IMR-90 (cell line): ENCODE measurements at regions not wholly inside any gene's neighbourhood (a gene's known extent, or its start where the extent isn't known, plus 50 kb on each side); places are given as distances from the start of the nearest gene placed in this dataset.

Experiments used
- BHLHE40 ChIP-seq: fragments of 150-350 bp; IDR thresholded peaks from 2 replicates; pipeline ENCODE4 v1.6.1; 2016; ENCODE audit warnings: mild to moderate bottlenecking, low read depth, low read length
- CEBPB ChIP-seq: IDR thresholded peaks from 2 replicates; pipeline ENCODE4 v1.6.1; 2012; ENCODE audit warnings: low read depth, low read length, improper control_type of control experiment
- CHD1 ChIP-seq: IDR thresholded peaks from 2 replicates; pipeline ENCODE4 v1.6.1; 2012; ENCODE audit warnings: low read depth, low read length, improper control_type of control experiment
- FOS ChIP-seq: fragments of 150-350 bp; IDR thresholded peaks from 2 replicates; pipeline ENCODE4 v1.6.1; 2016; ENCODE audit warnings: low read depth, low read length
- MXI1 ChIP-seq: IDR thresholded peaks from 2 replicates; pipeline ENCODE4 v1.6.1; 2012; ENCODE audit warnings: low read depth, mild to moderate bottlenecking, low read length, moderate library complexity, borderline replicate concordance
- POLR2A ChIP-seq: IDR thresholded peaks from 2 replicates; pipeline ENCODE4 v1.6.1; 2012; ENCODE audit warnings: mild to moderate bottlenecking, low read depth, low read length
- RAD21 ChIP-seq: IDR thresholded peaks from 2 replicates; pipeline ENCODE4 v1.6.1; 2012; ENCODE audit warnings: low read length, improper control_type of control experiment
- RCOR1 ChIP-seq: IDR thresholded peaks from 2 replicates; pipeline ENCODE4 v1.6.1; 2012; ENCODE audit warnings: mild to moderate bottlenecking, low read length, improper control_type of control experiment; ENCODE audit not compliant: insufficient replicate concordance
- RFX5 ChIP-seq: IDR thresholded peaks from 2 replicates; pipeline ENCODE4 v1.8.0; 2012; ENCODE audit warnings: low read depth, mild to moderate bottlenecking, low read length, moderate library complexity
- SMC3 ChIP-seq: fragments of 150-350 bp; IDR thresholded peaks from 2 replicates; pipeline ENCODE4 v1.6.1; 2016; ENCODE audit warnings: low read depth, mild to moderate bottlenecking, antibody characterized with exemption, low read length, moderate library complexity
- TF ChIP-seq, protein P1 (sequence below): conservative IDR thresholded peaks from 2 replicates; pipeline ENCODE4 v1.5.1; 2012; ENCODE audit warnings: mild to moderate bottlenecking, low read depth, low read length, improper control_type of control experiment
- TF ChIP-seq, protein P2 (sequence below): fragments of 150-350 bp; IDR thresholded peaks from 2 replicates; pipeline ENCODE4 v1.6.1; 2016; ENCODE audit warnings: low read depth, mild to moderate bottlenecking, low read length, moderate library complexity, borderline replicate concordance
- TF ChIP-seq, protein P3 (sequence below): fragments of 150-350 bp; IDR thresholded peaks from 2 replicates; pipeline ENCODE4 v1.6.1; 2017; ENCODE audit warnings: mild to moderate bottlenecking, antibody characterized with exemption, low read length, low read depth

DNA sequence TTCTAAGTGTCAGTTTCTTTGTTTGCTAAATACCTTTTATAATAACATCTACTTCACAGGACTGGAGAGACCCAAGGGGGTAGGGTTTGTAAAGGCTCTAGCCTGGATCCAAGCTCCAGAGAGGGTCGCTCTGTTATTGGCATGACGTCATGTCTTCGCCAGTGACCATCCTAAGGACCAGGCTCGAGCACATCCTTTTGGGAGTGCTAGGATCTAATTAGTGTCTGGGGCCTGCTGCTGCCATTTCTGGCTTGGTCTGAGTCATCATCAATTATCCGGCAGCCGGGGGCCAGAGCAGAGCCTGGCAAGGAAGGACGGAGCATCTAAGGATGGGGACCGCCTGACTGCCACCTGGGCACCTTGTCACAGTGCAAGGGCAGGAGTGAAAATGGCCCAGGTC, 153.0 kb downstream of the NSG2 start:
- TF ChIP-seq, protein P1, sequence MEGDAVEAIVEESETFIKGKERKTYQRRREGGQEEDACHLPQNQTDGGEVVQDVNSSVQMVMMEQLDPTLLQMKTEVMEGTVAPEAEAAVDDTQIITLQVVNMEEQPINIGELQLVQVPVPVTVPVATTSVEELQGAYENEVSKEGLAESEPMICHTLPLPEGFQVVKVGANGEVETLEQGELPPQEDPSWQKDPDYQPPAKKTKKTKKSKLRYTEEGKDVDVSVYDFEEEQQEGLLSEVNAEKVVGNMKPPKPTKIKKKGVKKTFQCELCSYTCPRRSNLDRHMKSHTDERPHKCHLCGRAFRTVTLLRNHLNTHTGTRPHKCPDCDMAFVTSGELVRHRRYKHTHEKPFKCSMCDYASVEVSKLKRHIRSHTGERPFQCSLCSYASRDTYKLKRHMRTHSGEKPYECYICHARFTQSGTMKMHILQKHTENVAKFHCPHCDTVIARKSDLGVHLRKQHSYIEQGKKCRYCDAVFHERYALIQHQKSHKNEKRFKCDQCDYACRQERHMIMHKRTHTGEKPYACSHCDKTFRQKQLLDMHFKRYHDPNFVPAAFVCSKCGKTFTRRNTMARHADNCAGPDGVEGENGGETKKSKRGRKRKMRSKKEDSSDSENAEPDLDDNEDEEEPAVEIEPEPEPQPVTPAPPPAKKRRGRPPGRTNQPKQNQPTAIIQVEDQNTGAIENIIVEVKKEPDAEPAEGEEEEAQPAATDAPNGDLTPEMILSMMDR: no peak
- TF ChIP-seq RAD21 (no peak), POLR2A (no peak), MXI1 (no peak), RCOR1 (no peak), RFX5 (no peak), BHLHE40 (no peak), CHD1 (no peak), SMC3 (no peak), CEBPB (no peak), FOS (no peak)
- TF ChIP-seq, protein P2, sequence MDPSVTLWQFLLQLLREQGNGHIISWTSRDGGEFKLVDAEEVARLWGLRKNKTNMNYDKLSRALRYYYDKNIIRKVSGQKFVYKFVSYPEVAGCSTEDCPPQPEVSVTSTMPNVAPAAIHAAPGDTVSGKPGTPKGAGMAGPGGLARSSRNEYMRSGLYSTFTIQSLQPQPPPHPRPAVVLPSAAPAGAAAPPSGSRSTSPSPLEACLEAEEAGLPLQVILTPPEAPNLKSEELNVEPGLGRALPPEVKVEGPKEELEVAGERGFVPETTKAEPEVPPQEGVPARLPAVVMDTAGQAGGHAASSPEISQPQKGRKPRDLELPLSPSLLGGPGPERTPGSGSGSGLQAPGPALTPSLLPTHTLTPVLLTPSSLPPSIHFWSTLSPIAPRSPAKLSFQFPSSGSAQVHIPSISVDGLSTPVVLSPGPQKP: no peak
- TF ChIP-seq, protein P3, sequence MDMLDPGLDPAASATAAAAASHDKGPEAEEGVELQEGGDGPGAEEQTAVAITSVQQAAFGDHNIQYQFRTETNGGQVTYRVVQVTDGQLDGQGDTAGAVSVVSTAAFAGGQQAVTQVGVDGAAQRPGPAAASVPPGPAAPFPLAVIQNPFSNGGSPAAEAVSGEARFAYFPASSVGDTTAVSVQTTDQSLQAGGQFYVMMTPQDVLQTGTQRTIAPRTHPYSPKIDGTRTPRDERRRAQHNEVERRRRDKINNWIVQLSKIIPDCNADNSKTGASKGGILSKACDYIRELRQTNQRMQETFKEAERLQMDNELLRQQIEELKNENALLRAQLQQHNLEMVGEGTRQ: no peak
